ENCODE measurements at regions not wholly inside any gene's neighbourhood (a gene's known extent, or its start where the extent isn't known, plus 50 kb on each side); places are given as distances from the start of the nearest gene placed in this dataset.

- no peaks in the 10 kb centered on the region for H3K36me3 Mint-ChIP-seq (ENCODE audit: low read depth)
- peaks cover 2% of the 10 kb centered on the region for H3K9me3 Mint-ChIP-seq
- H3K4me3 Mint-ChIP-seq = no peak overlapping the region
- H3K27ac Mint-ChIP-seq = no peak overlapping the region
- intact Hi-C loops (cut with micrococcal nuclease) = no loop called here
- H3K27me3 Mint-ChIP-seq (ENCODE audit: low read depth) = no peaks in the 10 kb centered on the region
- H3K4me1 Mint-ChIP-seq (ENCODE audit: low read depth) = no peaks in the 10 kb centered on the region
- CTCF ChIA-PET = no interaction called here
- no peak for DNase-seq
These were observed 1196.7 kb upstream of the TENM4 start for GRCh38 chr11:80637571-80637970.

- H3K4me1 Mint-ChIP-seq (ENCODE audit: low read depth) = no peaks in the 10 kb centered on the region
- H3K4me3 Mint-ChIP-seq = no peak overlapping the region
- no peaks in the 10 kb centered on the region for H3K36me3 Mint-ChIP-seq (ENCODE audit: low read depth)
- intact Hi-C loops (cut with micrococcal nuclease) = no loop called here
- H3K27ac Mint-ChIP-seq = no peak overlapping the region
- H3K9me3 Mint-ChIP-seq = peaks cover 2% of the 10 kb centered on the region
- no peak for DNase-seq
- CTCF ChIA-PET = no interaction called here
- no peaks in the 10 kb centered on the region for H3K27me3 Mint-ChIP-seq (ENCODE audit: low read depth)
These were observed 1196.2 kb upstream of the TENM4 start for GRCh38 chr11:80636999-80637398.

- Mint-ChIP-seq H3K4me1 (ENCODE audit: low read depth) (no peaks in the 10 kb centered on the region), H3K27me3 (ENCODE audit: low read depth) (no peaks in the 10 kb centered on the region), H3K9me3 (peaks cover 2% of the 10 kb centered on the region), H3K4me3 (no peak overlapping the region), H3K27ac (no peak overlapping the region), H3K36me3 (ENCODE audit: low read depth) (no peaks in the 10 kb centered on the region)
- intact Hi-C loops (cut with micrococcal nuclease) = no loop called here
- DNase-seq = no peak
- CTCF ChIA-PET = no interaction called here
These were observed 1194.3 kb upstream of the TENM4 start for GRCh38 chr11:80635178-80635577.

- H3K9me3 Mint-ChIP-seq = no peaks in the 10 kb centered on the region
- H3K27me3 Mint-ChIP-seq (ENCODE audit: low read depth) = no peaks in the 10 kb centered on the region
- no peak overlapping the region for H3K4me3 Mint-ChIP-seq
- H3K27ac Mint-ChIP-seq = no peak overlapping the region
- DNase-seq = no peak
- no peaks in the 10 kb centered on the region for H3K4me1 Mint-ChIP-seq (ENCODE audit: low read depth)
- no peaks in the 10 kb centered on the region for H3K36me3 Mint-ChIP-seq (ENCODE audit: low read depth)
- CTCF ChIA-PET = no interaction called here
- intact Hi-C loops (cut with micrococcal nuclease) = no loop called here
These were observed 1191.9 kb upstream of the TENM4 start for GRCh38 chr11:80632691-80633090.

GRCh38 chr11:80632156-80632555 is 1191.3 kb upstream of the TENM4 start:
- Mint-ChIP-seq H3K27ac (no peak overlapping the region), H3K4me1 (ENCODE audit: low read depth) (no peaks in the 10 kb centered on the region), H3K4me3 (no peak overlapping the region), H3K27me3 (ENCODE audit: low read depth) (no peaks in the 10 kb centered on the region), H3K36me3 (ENCODE audit: low read depth) (no peaks in the 10 kb centered on the region), H3K9me3 (no peaks in the 10 kb centered on the region)
- DNase-seq = no peak
- intact Hi-C loops (cut with micrococcal nuclease) = no loop called here
- CTCF ChIA-PET = no interaction called here

GRCh38 chr11:80629466-80629865 is 1188.6 kb upstream of the TENM4 start:
- peaks cover 1% of the 10 kb centered on the region for H3K9me3 Mint-ChIP-seq
- H3K36me3 Mint-ChIP-seq (ENCODE audit: low read depth) = no peaks in the 10 kb centered on the region
- no peak overlapping the region for H3K4me3 Mint-ChIP-seq
- H3K27me3 Mint-ChIP-seq (ENCODE audit: low read depth) = no peaks in the 10 kb centered on the region
- intact Hi-C loops (cut with micrococcal nuclease) = no loop called here
- H3K4me1 Mint-ChIP-seq (ENCODE audit: low read depth) = no peaks in the 10 kb centered on the region
- CTCF ChIA-PET = no interaction called here
- DNase-seq = no peak
- no peak overlapping the region for H3K27ac Mint-ChIP-seq

- H3K27ac Mint-ChIP-seq = no peak overlapping the region
- no peak for DNase-seq
- no peaks in the 10 kb centered on the region for H3K4me1 Mint-ChIP-seq (ENCODE audit: low read depth)
- H3K36me3 Mint-ChIP-seq (ENCODE audit: low read depth) = no peaks in the 10 kb centered on the region
- no peak overlapping the region for H3K4me3 Mint-ChIP-seq
- intact Hi-C loops (cut with micrococcal nuclease) = no loop called here
- H3K27me3 Mint-ChIP-seq (ENCODE audit: low read depth) = no peaks in the 10 kb centered on the region
- CTCF ChIA-PET = no interaction called here
- peaks cover 1% of the 10 kb centered on the region for H3K9me3 Mint-ChIP-seq
These were observed 1186.5 kb upstream of the TENM4 start for GRCh38 chr11:80627364-80627763.

- DNase-seq = no peak
- no peak overlapping the region for H3K4me3 Mint-ChIP-seq
- intact Hi-C loops (cut with micrococcal nuclease) = no loop called here
- H3K36me3 Mint-ChIP-seq (ENCODE audit: low read depth) = no peaks in the 10 kb centered on the region
- CTCF ChIA-PET = no interaction called here
- H3K4me1 Mint-ChIP-seq (ENCODE audit: low read depth) = no peaks in the 10 kb centered on the region
- no peak overlapping the region for H3K27ac Mint-ChIP-seq
- peaks cover 1% of the 10 kb centered on the region for H3K9me3 Mint-ChIP-seq
- no peaks in the 10 kb centered on the region for H3K27me3 Mint-ChIP-seq (ENCODE audit: low read depth)
These were observed 1185.9 kb upstream of the TENM4 start for GRCh38 chr11:80626721-80627120.

- intact Hi-C loops (cut with micrococcal nuclease) = no loop called here
- H3K4me1 Mint-ChIP-seq (ENCODE audit: low read depth) = no peaks in the 10 kb centered on the region
- no peak overlapping the region for H3K27ac Mint-ChIP-seq
- no peaks in the 10 kb centered on the region for H3K27me3 Mint-ChIP-seq (ENCODE audit: low read depth)
- DNase-seq = no peak
- no peaks in the 10 kb centered on the region for H3K36me3 Mint-ChIP-seq (ENCODE audit: low read depth)
- CTCF ChIA-PET = no interaction called here
- peaks cover 1% of the 10 kb centered on the region for H3K9me3 Mint-ChIP-seq
- no peak overlapping the region for H3K4me3 Mint-ChIP-seq
These were observed 1184.7 kb upstream of the TENM4 start for GRCh38 chr11:80625563-80625962.

- Mint-ChIP-seq H3K9me3 (peaks cover 3% of the 10 kb centered on the region), H3K4me1 (ENCODE audit: low read depth) (no peaks in the 10 kb centered on the region), H3K4me3 (no peak overlapping the region), H3K27me3 (ENCODE audit: low read depth) (no peaks in the 10 kb centered on the region), H3K36me3 (ENCODE audit: low read depth) (no peaks in the 10 kb centered on the region), H3K27ac (no peak overlapping the region)
- intact Hi-C loops (cut with micrococcal nuclease) = no loop called here
- no peak for DNase-seq
- CTCF ChIA-PET = no interaction called here
These were observed 1181.0 kb upstream of the TENM4 start for GRCh38 chr11:80621871-80622270.

- peaks cover 3% of the 10 kb centered on the region for H3K9me3 Mint-ChIP-seq
- H3K4me1 Mint-ChIP-seq (ENCODE audit: low read depth) = no peaks in the 10 kb centered on the region
- intact Hi-C loops (cut with micrococcal nuclease) = no loop called here
- H3K27me3 Mint-ChIP-seq (ENCODE audit: low read depth) = no peaks in the 10 kb centered on the region
- H3K27ac Mint-ChIP-seq = no peak overlapping the region
- DNase-seq = no peak
- CTCF ChIA-PET = no interaction called here
- no peaks in the 10 kb centered on the region for H3K36me3 Mint-ChIP-seq (ENCODE audit: low read depth)
- H3K4me3 Mint-ChIP-seq = no peak overlapping the region
These were observed 1180.0 kb upstream of the TENM4 start for GRCh38 chr11:80620867-80621266.

- DNase-seq = no peak
- Mint-ChIP-seq H3K4me1 (ENCODE audit: low read depth) (no peaks in the 10 kb centered on the region), H3K9me3 (peaks cover 6% of the 10 kb centered on the region), H3K27ac (no peak overlapping the region), H3K27me3 (ENCODE audit: low read depth) (no peaks in the 10 kb centered on the region), H3K36me3 (ENCODE audit: low read depth) (no peaks in the 10 kb centered on the region), H3K4me3 (no peak overlapping the region)
- CTCF ChIA-PET = no interaction called here
- intact Hi-C loops (cut with micrococcal nuclease) = no loop called here
These were observed 1176.3 kb upstream of the TENM4 start for GRCh38 chr11:80617156-80617555.

GRCh38 chr11:80616070-80616800 is 1175.4 kb upstream of the TENM4 start:
- H3K27ac Mint-ChIP-seq = no peak overlapping the region
- H3K4me1 Mint-ChIP-seq (ENCODE audit: low read depth) = no peaks in the 10 kb centered on the region
- no peak overlapping the region for H3K4me3 Mint-ChIP-seq
- intact Hi-C loops (cut with micrococcal nuclease) = no loop called here
- no peak for DNase-seq
- no peaks in the 10 kb centered on the region for H3K36me3 Mint-ChIP-seq (ENCODE audit: low read depth)
- no peaks in the 10 kb centered on the region for H3K27me3 Mint-ChIP-seq (ENCODE audit: low read depth)
- CTCF ChIA-PET = no interaction called here
- H3K9me3 Mint-ChIP-seq = peaks cover 8% of the 10 kb centered on the region

- CTCF ChIA-PET = no interaction called here
- Mint-ChIP-seq H3K27me3 (ENCODE audit: low read depth) (no peaks in the 10 kb centered on the region), H3K36me3 (ENCODE audit: low read depth) (no peaks in the 10 kb centered on the region), H3K9me3 (peaks cover 14% of the 10 kb centered on the region), H3K4me3 (no peak overlapping the region), H3K4me1 (ENCODE audit: low read depth) (no peaks in the 10 kb centered on the region), H3K27ac (no peak overlapping the region)
- intact Hi-C loops (cut with micrococcal nuclease) = no loop called here
- DNase-seq = no peak
These were observed 1172.8 kb upstream of the TENM4 start for GRCh38 chr11:80613655-80614054.
